ENCODE measurements at regions not wholly inside any gene's neighbourhood (a gene's known extent, or its start where the extent isn't known, plus 50 kb on each side); places are given as distances from the start of the nearest gene placed in this dataset.
A peak's percentile ranks its signal among the peaks of the same experiment; 100 is the strongest.

GRCh38 chr13:111973605-111974340 is 93.2 kb upstream of the SOX1 start:
- DNase-seq, result no peak

GRCh38 chr13:111974341-111974640 is 92.7 kb upstream of the SOX1 start:
- DNase-seq, result no peak

- DNase-seq, result no peak
Observed at GRCh38 chr13:111975539-111976473, 91.1 kb upstream of the SOX1 start.

GRCh38 chr13:111976474-111977178 is 90.3 kb upstream of the SOX1 start:
- no peak for DNase-seq

GRCh38 chr13:111977179-111977506 is 89.8 kb upstream of the SOX1 start:
- DNase-seq, result no peak

- DNase-seq, result no peak
Observed at GRCh38 chr13:111978546-111978945, 88.4 kb upstream of the SOX1 start.

GRCh38 chr13:111980146-111980929 is 86.6 kb upstream of the SOX1 start:
- DNase-seq, result no peak

- no peak for DNase-seq
Observed at GRCh38 chr13:111981006-111981405, 85.9 kb upstream of the SOX1 start.

- no peak for DNase-seq
Observed at GRCh38 chr13:111981446-111982165, 85.3 kb upstream of the SOX1 start.

GRCh38 chr13:111984349-111984748 is 82.6 kb upstream of the SOX1 start:
- DNase-seq, result no peak

GRCh38 chr13:111990362-111990761 is 76.6 kb upstream of the SOX1 start:
- no peak for DNase-seq

- DNase-seq, result no peak
Observed at GRCh38 chr13:111992911-111993310, 74.0 kb upstream of the SOX1 start.

- DNase-seq, result no peak
Observed at GRCh38 chr13:111993691-111994090, 73.3 kb upstream of the SOX1 start.

GRCh38 chr13:111994578-111994977 is 72.4 kb upstream of the SOX1 start:
- no peak for DNase-seq

- no peak for DNase-seq
Observed at GRCh38 chr13:111999352-111999751, 67.6 kb upstream of the SOX1 start.

- DNase-seq, result no peak
Observed at GRCh38 chr13:112000888-112001287, 66.1 kb upstream of the SOX1 start.

- DNase-seq, result no peak
Observed at GRCh38 chr13:112001571-112001970, 65.4 kb upstream of the SOX1 start.

GRCh38 chr13:112003396-112003795 is 63.6 kb upstream of the SOX1 start:
- DNase-seq, result no peak

GRCh38 chr13:112003941-112004340 is 63.0 kb upstream of the SOX1 start:
- peak; percentile 36 for DNase-seq

GRCh38 chr13:112005925-112006324 is 61.0 kb upstream of the SOX1 start:
- DNase-seq, result no peak

GRCh38 chr13:112007191-112007590 is 59.8 kb upstream of the SOX1 start:
- no peak for DNase-seq

GRCh38 chr13:112010714-112011113 is 56.2 kb upstream of the SOX1 start:
- DNase-seq, result no peak
